Activated CD4-positive, alpha-beta T cell treated with anti-CD3 and anti-CD28 coated beads, Interleukin-2, amount 50 U/mL, for 24 hours (primary cell): ENCODE measurements at regions not wholly inside any gene's neighbourhood (a gene's known extent, or its start where the extent isn't known, plus 50 kb on each side); places are given as distances from the start of the nearest gene placed in this dataset.

Experiments used
- DNase-seq, 2 donors: peaks; one replicate each; pipeline ENCODE4 v3.0.0-alpha.2; 2020; ENCODE audit warnings: low read depth in 1 of 2, low spot score in 1 of 2

- DNase-seq = no peak
Observed at GRCh38 chr6:90868656-90869055, 281.8 kb upstream of the MAP3K7 start.

GRCh38 chr6:90868256-90868655 lies 281.4 kb upstream of the MAP3K7 start:
- DNase-seq = no peak

- no peak for DNase-seq
Observed at GRCh38 chr6:90865513-90865912, 278.6 kb upstream of the MAP3K7 start.

- no peak for DNase-seq
Observed at GRCh38 chr6:90863043-90863442, 276.2 kb upstream of the MAP3K7 start.

- DNase-seq = no peak
Observed at GRCh38 chr6:90860822-90861601, 274.1 kb upstream of the MAP3K7 start.

GRCh38 chr6:90859612-90860011 lies 272.7 kb upstream of the MAP3K7 start:
- no peak for DNase-seq

GRCh38 chr6:90859056-90859455 lies 272.2 kb upstream of the MAP3K7 start:
- no peak for DNase-seq

- no peak for DNase-seq
Observed at GRCh38 chr6:90849686-90850085, 262.8 kb upstream of the MAP3K7 start.

GRCh38 chr6:90846824-90847223 lies 260.0 kb upstream of the MAP3K7 start:
- no peak for DNase-seq

- no peak for DNase-seq
Observed at GRCh38 chr6:90835596-90836212, 248.8 kb upstream of the MAP3K7 start.

GRCh38 chr6:90829311-90829710 lies 242.4 kb upstream of the MAP3K7 start:
- DNase-seq = no peak

GRCh38 chr6:90820436-90820835 lies 233.6 kb upstream of the MAP3K7 start:
- DNase-seq = no peak

- no peak for DNase-seq
Observed at GRCh38 chr6:90819483-90819882, 232.6 kb upstream of the MAP3K7 start.

- no peak for DNase-seq
Observed at GRCh38 chr6:90818163-90818562, 231.3 kb upstream of the MAP3K7 start.

GRCh38 chr6:90816764-90817163 lies 229.9 kb upstream of the MAP3K7 start:
- DNase-seq = no peak

- no peak for DNase-seq
Observed at GRCh38 chr6:90811596-90812226, 224.8 kb upstream of the MAP3K7 start.

GRCh38 chr6:90809035-90809434 lies 222.2 kb upstream of the MAP3K7 start:
- no peak for DNase-seq

- DNase-seq = no peak
Observed at GRCh38 chr6:90807791-90808701, 221.2 kb upstream of the MAP3K7 start.

- no peak for DNase-seq
Observed at GRCh38 chr6:90805619-90806155, 218.8 kb upstream of the MAP3K7 start.

GRCh38 chr6:90803956-90804355 lies 217.1 kb upstream of the MAP3K7 start:
- no peak for DNase-seq

GRCh38 chr6:90795078-90795477 lies 208.2 kb upstream of the MAP3K7 start:
- DNase-seq = no peak
